MM.1S (cell line): ENCODE measurements at regions not wholly inside any gene's neighbourhood (a gene's known extent, or its start where the extent isn't known, plus 50 kb on each side); places are given as distances from the start of the nearest gene placed in this dataset.

Experiments used
- DNase-seq: peaks from one replicate; pipeline ENCODE4 v3.0.0-alpha.2; 2015
- H2AFZ ChIP-seq: fragments of 300-600 bp; sonication (generic); 2 replicates; pipeline ENCODE4 v1.6.0; 2016; ENCODE audit warnings: antibody characterized with exemption, low read length
- H3F3A ChIP-seq: fragments of 300-600 bp; sonication (generic); 2 replicates; pipeline ENCODE4 v1.6.1; 2016; ENCODE audit warnings: mild to moderate bottlenecking, antibody characterized with exemption, low read length, moderate library complexity, mixed read lengths; ENCODE audit not compliant: insufficient read depth
- H3K27ac ChIP-seq: fragments of 300-600 bp; sonication (generic); 2 replicates; pipeline ENCODE4 v1.5.1; 2016; ENCODE audit warnings: mild to moderate bottlenecking, low read length
- H3K27me3 ChIP-seq: fragments of 300-600 bp; sonication (generic); replicated peaks from 2 replicates; pipeline ENCODE4 v1.6.0; 2016; ENCODE audit warnings: low read length; ENCODE audit not compliant: insufficient read depth
- H3K36me3 ChIP-seq: fragments of 300-600 bp; sonication (generic); replicated peaks from 2 replicates; pipeline ENCODE4 v1.6.1; 2016; ENCODE audit warnings: mild to moderate bottlenecking, low read length, mixed read lengths; ENCODE audit not compliant: insufficient read depth
- H3K4me1 ChIP-seq: fragments of 300-600 bp; sonication (generic); 2 replicates; pipeline ENCODE4 v1.6.1; 2016; ENCODE audit warnings: low read length, mixed read lengths
- H3K4me2 ChIP-seq: fragments of 300-600 bp; sonication (generic); 2 replicates; pipeline ENCODE4 v1.6.0; 2016; ENCODE audit warnings: low read depth, low read length
- H3K4me3 ChIP-seq: fragments of 300-600 bp; sonication (generic); 2 replicates; pipeline ENCODE4 v1.5.1; 2016; ENCODE audit warnings: low read length, mixed read lengths
- H3K79me2 ChIP-seq: fragments of 300-600 bp; sonication (generic); 2 replicates; pipeline ENCODE4 v1.6.1; 2016; ENCODE audit warnings: mixed run types, low read length, mixed read lengths
- H3K9ac ChIP-seq: fragments of 300-600 bp; sonication (generic); 2 replicates; pipeline ENCODE4 v1.6.1; 2016; ENCODE audit warnings: low read length, mixed read lengths
- H3K9me2 ChIP-seq: fragments of 300-600 bp; sonication (generic); replicated peaks from 2 replicates; pipeline ENCODE4 v1.6.1; 2016; ENCODE audit warnings: mild to moderate bottlenecking, low read length, mixed read lengths; ENCODE audit not compliant: insufficient read depth
- H3K9me3 ChIP-seq: fragments of 300-600 bp; sonication (generic); replicated peaks from 2 replicates; pipeline ENCODE4 v1.6.1; 2016; ENCODE audit warnings: mild to moderate bottlenecking, low read length, mixed read lengths; ENCODE audit not compliant: insufficient read depth
- H4K20me1 ChIP-seq: fragments of 300-600 bp; sonication (generic); 2 replicates; pipeline ENCODE4 v1.6.1; 2016; ENCODE audit warnings: mild to moderate bottlenecking, low read length, moderate library complexity, mixed read lengths; ENCODE audit not compliant: insufficient read depth
- CTCF ChIP-seq: fragments of 300-600 bp; sonication (generic); IDR thresholded peaks from 2 replicates; pipeline ENCODE4 v1.5.1; 2016; ENCODE audit warnings: antibody characterized with exemption, low read length, mixed read lengths
- EZH2 ChIP-seq: fragments of 300-600 bp; sonication (generic); optimal IDR thresholded peaks from 2 replicates; pipeline ENCODE3; 2017; ENCODE audit warnings: low read depth, mild to moderate bottlenecking, antibody characterized with exemption, low read length, mixed read lengths
- EZH2phosphoT487 ChIP-seq: fragments of 300-600 bp; sonication (generic); IDR thresholded peaks from 2 replicates; pipeline ENCODE4 v1.6.1; 2018; ENCODE audit warnings: antibody characterized with exemption, low read length

- Histone ChIP-seq H3K9ac (no peak overlapping the region), H3K9me2 (no peaks in the 10 kb centered on the region), H3K4me2 (no peak overlapping the region), H4K20me1 (no peaks in the 10 kb centered on the region), H3K36me3 (no peaks in the 10 kb centered on the region), H3K27me3 (no peaks in the 10 kb centered on the region), H2AFZ (no peak overlapping the region), H3K4me3 (no peak overlapping the region), H3F3A (no peaks in the 10 kb centered on the region; the same call in 1 of the 2 replicates), H3K4me1 (peaks cover 16% of the 10 kb centered on the region), H3K79me2 (no peaks in the 10 kb centered on the region), H3K27ac (no peak overlapping the region), H3K9me3 (no peaks in the 10 kb centered on the region)
- TF ChIP-seq EZH2phosphoT487, result no peak
- no peak for TF ChIP-seq EZH2
- no peak for TF ChIP-seq CTCF
- no peak for DNase-seq
These were observed 457.3 kb upstream of the RGS18 start for GRCh38 chr1:191700922-191701321.

GRCh38 chr1:191702124-191702523, 456.1 kb upstream of the RGS18 start:
- H3K27ac ChIP-seq, result no peak overlapping the region
- no peaks in the 10 kb centered on the region for H3K36me3 ChIP-seq
- no peaks in the 10 kb centered on the region for H3K9me3 ChIP-seq
- H4K20me1 ChIP-seq, result no peaks in the 10 kb centered on the region
- no peak for TF ChIP-seq CTCF
- no peak for TF ChIP-seq EZH2phosphoT487
- TF ChIP-seq EZH2, result no peak
- H3K4me3 ChIP-seq, result no peak overlapping the region
- peaks cover 4% of the 10 kb centered on the region; the same call in 1 of the 2 replicates for H3K4me1 ChIP-seq
- H3K4me2 ChIP-seq, result no peak overlapping the region
- no peaks in the 10 kb centered on the region for H3K27me3 ChIP-seq
- no peak for DNase-seq
- no peaks in the 10 kb centered on the region for H3K79me2 ChIP-seq
- H2AFZ ChIP-seq, result no peak overlapping the region
- no peak overlapping the region for H3K9ac ChIP-seq
- H3F3A ChIP-seq, result no peaks in the 10 kb centered on the region
- H3K9me2 ChIP-seq, result no peaks in the 10 kb centered on the region

GRCh38 chr1:191707288-191707687, 451.0 kb upstream of the RGS18 start:
- DNase-seq, result no peak
- Histone ChIP-seq H3K79me2 (no peaks in the 10 kb centered on the region), H3K4me2 (no peak overlapping the region), H3F3A (no peaks in the 10 kb centered on the region), H3K9me2 (no peaks in the 10 kb centered on the region), H2AFZ (no peak overlapping the region), H3K36me3 (no peaks in the 10 kb centered on the region), H3K9ac (no peak overlapping the region), H4K20me1 (no peaks in the 10 kb centered on the region), H3K4me3 (no peak overlapping the region), H3K9me3 (no peaks in the 10 kb centered on the region), H3K27me3 (no peaks in the 10 kb centered on the region), H3K4me1 (no peaks in the 10 kb centered on the region), H3K27ac (no peak overlapping the region)
- no peak for TF ChIP-seq EZH2
- TF ChIP-seq CTCF, result no peak
- TF ChIP-seq EZH2phosphoT487, result no peak
